A673 (cell line): ENCODE measurements at regions not wholly inside any gene's neighbourhood (a gene's known extent, or its start where the extent isn't known, plus 50 kb on each side); places are given as distances from the start of the nearest gene placed in this dataset.

ENCODE experiments used
- CTCF ChIP-seq: fragments of 300-800, 200-600 bp; sonication (generic); conservative IDR thresholded peaks from 2 replicates; pipeline ENCODE4 v1.5.1; 2017; ENCODE audit warnings: low read depth, mild to moderate bottlenecking, antibody characterized with exemption, low read length, moderate library complexity, mixed read lengths
- EZH2 ChIP-seq: fragments of 200-600 bp; sonication (generic); IDR thresholded peaks from 2 replicates; pipeline ENCODE4 v1.6.1; 2017; ENCODE audit warnings: borderline replicate concordance, low read depth, mild to moderate bottlenecking, mixed read lengths, antibody characterized with exemption, low read length; ENCODE audit not compliant: poor library complexity, severe bottlenecking

DNA sequence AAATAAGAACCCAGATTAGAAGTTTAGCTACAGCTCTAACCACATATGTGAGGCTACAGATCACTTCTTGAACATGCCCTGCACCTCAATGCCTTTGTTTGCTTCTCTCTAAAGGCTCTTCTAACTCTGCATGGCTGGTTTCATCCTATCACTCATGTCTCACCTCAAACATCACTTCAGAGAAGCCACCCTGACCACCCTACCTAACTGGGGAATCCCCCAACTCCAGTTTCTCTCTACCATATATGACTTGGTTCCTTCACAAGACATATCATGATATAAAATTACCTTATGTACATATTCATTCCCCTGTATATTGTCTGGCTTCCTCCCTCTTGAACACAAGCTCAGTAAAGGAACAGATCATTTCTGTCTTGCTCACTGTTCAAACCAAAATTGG, 250.2 kb upstream of the GRIP1 start:
- TF ChIP-seq CTCF (no peak), EZH2 (no peak)
